HG02678 (cell line): ENCODE measurements at regions not wholly inside any gene's neighbourhood (a gene's known extent, or its start where the extent isn't known, plus 50 kb on each side); places are given as distances from the start of the nearest gene placed in this dataset.
"Not testable (repeated sequence)": the region's sequence is repeated elsewhere in the genome, so short reads cannot be mapped to it uniquely, and the experiment has no call there.

Source experiments
- ATAC-seq: cut with Tn5 transposase; IDR thresholded peaks from one replicate; pipeline ENCODE4 v1.9.1; 2021; ENCODE audit warnings: mild to moderate bottlenecking, moderate library complexity; ENCODE audit not compliant: unreplicated experiment

DNA sequence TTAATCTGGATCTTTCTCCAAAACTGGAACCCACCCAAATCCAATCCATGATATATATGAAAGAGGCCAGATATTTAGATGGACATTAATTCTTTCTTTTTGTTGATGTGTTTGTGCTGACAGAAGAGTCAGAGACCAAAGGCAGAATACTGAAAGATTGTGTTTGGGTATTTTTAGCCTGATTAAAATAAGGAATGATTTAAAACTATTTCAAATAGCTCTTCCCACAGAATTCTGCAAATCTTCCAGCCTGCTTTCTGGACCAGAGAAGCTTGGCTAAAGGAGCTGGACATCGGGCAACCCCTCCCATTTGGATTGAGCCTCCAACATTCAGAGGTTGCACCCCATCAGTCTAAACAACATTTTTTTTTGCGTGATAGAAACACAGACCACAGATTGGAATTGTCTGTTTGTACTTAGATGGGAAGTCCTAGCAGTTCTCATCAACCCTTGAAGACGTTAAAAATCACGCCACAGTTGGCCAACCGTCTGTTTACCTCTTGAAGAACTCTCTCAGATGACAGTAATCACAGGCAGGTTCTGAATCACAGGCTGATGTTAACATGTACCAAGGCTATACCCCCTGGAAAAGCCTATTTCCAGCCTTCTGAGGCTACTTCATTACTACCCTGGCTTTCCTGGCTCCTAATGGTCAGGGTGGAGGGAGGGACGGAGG is 155.2 kb upstream of the NRP1 start:
- no peak for ATAC-seq

DNA sequence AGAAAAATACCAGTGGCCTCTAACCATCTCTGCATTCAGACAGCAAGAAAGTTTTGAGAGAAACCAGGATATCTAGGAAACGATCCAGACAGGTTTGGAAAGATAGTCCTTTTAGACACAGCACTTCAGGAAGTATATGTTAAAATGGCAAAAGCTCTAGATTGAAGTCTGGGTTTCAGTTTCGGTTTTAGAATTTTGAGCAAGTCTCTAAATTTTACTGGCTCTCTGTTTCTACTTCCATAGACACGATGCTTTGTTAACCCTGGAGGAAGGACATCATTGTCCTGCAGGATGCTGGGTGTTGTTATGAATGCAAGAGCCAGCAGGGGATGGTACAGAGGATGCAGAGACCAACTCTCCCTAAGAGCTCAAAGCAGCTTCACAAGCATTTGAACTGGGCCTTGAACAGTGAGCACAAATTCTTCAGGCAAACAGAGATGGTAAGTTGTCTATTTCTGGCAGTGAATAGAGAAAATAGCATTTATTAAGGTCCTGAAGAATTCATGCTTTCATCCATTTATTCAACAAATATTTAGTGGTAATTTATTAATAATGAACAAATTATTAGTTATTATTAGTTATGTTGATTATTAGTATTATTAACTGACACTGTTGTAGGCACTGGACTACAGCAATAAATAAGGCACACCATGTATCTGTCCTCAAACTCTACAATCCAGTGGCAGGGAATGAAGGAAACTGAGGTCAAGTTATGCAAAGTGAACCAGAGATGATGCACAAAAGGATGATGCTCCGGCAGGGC is 152.7 kb upstream of the NRP1 start:
- ATAC-seq: no peak

DNA sequence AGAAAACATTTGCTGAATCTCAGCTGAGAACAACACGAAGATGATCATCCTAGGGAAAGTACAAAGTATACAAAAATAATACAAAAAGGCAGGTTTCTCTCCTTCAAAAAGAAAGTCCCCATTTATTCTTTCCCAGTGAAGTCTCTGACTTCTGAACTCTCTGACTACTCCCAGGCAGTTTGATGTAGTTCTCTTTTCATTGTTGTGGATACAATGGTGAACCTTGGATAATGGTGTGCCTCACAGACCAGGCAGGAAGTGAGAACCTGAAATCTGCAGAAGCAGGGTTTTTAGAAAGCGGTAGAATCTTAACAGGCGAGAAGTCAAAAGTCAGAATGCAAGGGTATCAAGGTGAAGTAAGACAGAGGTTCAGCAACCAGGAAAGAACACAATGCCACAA is 150.8 kb upstream of the NRP1 start:
- ATAC-seq: no peak

DNA sequence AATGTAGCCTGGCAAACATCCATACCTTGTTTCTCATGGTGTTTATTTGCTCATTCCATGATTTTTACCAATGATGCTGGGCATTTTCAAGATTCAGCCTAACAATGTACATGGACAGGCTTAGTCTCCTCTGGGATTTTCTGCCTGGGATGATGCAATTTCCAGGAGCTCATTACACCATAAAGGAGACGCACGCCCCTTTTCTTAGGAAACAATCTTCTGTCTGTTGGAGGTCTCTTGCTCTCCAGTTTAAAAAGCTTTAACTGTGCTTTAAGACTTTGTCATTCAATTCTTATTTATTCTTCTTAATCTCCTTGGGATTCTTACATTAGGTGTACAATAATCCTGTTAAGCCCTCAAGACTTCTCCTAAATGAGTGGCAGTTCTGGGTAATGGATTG is 150.3 kb upstream of the NRP1 start:
- ATAC-seq: no peak

DNA sequence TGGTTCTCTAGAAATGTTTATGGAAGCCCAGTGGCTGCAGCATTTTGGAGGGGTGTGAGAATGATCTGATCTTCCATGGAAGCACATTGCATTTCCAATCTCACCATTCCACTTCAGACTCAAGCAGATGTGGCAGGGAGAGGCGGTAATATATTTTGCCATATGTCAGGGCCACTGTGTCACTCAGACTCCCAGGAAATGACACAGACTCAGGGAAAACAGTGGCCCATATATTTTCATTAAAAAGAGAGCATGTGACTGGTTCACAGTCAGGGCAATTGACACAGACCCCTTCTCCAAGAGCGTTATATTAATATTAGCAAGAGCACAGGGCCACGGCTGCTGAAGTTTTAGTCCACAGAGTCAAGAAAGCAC is 149.3 kb upstream of the NRP1 start:
- ATAC-seq: no peak

DNA sequence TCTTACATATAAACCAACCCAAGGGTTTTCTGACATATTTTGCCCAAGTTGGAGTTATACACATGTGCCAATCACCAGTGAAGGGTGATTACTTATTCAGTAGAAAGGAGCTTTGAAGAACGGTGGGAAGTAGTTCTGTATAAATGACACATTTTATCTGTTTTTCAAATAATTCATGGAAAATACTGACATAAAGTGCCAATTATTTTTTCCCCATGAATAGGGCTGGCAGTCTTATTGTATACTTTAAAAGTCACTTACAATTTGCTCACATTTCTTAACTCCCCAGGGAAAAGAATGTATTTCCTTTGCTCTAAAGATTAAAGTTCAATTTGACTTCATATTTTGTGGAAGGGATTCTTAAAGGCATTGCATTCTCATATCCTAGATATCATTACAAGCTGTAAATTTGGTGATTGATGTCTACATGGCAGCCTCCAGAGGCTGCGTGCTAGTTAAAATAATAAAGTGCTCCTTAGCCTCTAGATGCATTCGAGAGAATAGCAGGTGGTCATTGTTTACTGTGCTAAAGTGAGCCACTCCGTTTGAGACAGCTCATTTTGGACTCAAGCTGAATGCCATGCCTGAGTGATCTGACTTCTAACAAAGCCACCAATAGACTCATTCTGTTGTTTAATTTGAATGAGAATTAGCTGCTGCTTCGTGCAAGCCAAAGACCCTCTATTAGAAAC is 148.8 kb upstream of the NRP1 start:
- no peak for ATAC-seq

DNA sequence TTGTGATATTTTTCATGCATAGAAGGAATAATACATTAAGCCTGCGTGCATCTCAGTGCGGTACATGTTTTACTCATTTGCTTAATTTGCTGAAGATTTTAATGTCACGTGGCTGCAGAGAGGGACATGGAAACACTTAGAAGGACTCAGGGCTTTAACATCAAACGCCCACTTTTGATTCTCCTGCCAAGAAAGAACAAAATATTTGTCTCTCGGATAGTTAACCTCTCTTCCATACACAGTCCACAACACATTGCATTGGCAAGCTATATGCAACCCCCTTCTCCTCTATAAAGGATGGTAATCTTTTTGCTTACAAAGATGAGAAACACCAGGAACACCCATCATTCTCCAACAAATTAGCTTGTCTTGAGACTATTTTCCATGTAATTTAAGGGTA is 148.0 kb upstream of the NRP1 start:
- no peak for ATAC-seq

DNA sequence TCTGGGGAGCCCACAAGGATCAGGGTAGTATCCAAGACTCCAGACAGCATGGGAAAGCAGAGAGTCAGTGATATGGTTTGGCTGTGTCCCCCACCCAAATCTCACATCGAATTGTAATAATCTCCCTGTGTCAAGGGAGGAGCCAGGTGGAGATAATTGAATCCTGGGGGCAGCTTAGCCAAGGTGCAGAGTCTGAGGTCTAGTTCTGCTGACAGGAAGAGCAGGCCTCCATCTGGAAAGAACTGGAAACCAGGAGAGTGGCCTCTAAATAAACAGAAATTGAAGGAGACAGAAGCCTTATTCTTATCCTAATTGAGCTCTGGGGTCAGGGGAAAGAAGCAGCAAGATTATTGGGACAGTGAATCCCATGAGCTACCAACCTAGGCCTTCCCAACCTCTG is 146.7 kb upstream of the NRP1 start:
- no peak for ATAC-seq

DNA sequence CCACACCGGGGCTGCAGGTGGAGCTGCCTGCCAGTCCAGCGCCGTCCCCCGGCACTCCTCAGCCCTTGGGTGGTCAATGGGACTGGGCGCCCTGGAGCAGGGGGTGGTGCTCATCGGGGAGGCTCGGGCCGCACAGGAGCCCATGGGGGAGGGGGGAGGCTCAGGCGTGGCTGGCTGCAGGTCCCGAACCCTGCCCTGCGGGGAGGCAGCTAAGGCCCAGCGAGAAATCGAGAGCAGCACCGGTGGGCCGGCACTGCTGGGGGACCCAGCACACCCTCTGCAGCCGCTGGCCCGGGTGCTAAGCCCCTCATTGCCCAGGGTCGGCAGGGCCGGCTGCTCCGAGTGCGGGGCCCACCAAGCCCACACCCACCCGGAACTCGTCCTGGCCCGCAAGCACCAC is 145.9 kb upstream of the NRP1 start:
- ATAC-seq: not testable (repeated sequence)

DNA sequence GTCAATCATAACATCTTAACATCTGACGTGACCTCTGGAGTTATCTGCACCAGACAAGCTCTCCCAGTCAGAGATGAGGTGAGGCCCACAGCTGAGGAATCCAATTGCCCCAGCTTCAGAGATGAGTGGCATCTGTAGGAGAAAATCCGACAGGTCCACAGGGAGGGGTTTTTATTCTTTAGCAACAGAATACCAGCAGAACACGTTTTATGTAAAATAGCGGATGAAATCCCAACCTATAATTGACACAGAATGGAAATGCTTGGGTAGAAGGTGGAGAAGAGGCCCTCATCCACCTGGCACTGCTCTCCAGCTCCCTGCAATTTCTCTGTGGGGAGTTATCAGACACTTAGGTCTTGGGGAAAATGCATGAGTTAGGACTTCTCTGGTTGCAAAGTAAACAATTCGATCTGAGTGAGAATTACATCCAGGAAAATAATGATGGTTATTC is 144.2 kb upstream of the NRP1 start:
- ATAC-seq: no peak

DNA sequence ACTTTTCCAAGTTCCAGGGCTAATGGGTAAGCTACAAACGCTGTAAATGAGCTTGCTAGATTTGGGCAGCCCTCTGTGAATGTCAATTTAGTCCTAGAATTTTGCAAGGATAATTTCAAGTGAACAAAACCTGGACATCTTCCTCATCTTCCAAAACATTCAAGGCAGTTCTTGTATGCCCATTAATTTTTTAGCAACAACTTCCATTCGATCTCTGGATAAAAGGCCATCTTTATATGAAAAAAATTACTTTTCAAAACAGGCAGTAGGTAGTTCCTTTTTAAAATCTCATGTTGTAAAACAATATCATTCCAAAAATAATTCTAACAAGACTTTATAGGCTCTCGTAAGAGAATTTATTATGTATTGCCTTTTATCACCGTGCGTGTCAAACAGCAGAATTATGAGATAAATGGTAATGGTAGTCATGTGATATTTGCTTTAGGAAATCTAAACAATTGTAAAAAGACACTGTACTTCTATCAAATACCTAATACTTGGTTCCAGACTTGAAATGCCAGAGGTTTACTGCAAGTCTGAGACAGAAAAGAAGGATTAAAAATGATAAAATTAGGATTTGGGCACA is 143.7 kb upstream of the NRP1 start:
- ATAC-seq: no peak

DNA sequence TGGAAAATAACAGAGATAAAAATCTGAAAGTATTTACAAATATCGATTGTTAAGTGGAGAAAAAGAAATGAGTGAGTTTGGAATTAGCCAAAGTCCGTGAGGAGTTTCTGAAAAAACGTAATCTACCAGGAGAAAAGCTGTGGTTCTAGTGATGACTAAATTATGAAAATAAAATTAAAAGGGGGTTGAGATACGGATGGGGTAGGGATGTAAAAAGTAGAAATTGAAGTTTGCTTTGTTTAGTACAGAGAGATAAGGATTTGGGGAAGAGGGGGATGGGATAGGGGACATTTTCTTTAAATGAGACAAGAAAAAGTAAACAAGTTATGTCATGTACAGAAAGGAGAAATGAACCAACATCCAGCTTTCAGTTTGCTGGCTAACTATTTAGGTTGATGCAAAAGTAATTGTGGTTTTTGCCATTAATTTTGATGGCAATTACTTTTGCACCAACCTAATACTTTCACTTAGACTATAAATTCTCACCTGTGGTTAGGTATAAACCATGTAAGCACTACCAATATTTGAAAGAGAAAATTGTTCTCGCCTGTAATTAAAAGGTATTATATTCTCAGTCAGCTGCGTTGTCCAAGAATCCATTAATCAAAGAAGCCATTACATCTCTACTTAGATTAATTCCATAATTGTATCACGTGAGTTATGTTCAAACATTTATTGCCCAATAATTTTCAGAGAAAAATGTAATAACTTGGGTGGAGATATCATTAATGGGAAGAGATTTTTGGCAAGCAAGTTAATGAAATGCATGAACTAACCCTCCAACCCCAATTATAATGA is 143.0 kb upstream of the NRP1 start:
- ATAC-seq: no peak

DNA sequence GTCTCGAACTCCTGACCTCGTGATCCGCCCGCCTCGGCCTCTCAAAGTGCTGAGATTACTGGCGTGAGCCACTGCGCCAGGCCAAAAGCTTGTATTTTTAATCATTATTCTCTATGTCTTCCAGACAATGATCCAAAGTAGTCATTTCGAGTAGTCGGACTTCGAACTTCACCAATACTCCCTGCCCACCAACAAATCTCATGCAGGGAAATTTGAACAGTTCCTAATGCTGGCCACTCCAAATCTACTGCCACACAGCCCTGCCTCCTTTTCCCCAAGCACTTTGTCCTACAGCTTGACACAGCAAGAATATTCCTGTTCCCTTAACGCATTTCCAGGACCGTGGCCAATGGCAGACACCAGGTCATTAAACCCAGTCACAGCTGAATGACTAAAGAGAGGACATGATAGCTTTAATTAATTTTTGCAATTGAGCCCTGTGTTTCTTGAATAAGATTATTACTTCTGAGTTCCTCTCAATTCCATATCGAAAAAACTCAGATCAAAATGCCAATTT is 142.3 kb upstream of the NRP1 start:
- no peak for ATAC-seq

DNA sequence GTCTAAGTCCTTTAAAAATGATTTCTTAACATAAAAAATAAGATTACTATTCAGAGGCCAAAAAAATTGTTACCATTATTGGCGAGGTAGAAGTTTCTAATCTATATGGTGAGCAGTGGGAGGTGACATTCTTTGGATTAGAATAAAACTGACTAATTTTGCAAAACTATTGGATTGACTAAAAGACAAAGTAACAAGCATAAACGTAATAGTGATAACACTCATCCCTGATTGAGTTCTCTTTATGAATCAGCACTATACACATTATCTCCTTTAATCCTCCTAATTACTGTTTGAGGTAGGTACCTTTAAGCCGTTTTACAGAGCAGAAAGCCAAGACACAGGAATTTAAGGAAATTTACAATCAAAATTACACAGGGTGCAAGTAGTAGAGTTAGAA is 139.2 kb upstream of the NRP1 start:
- ATAC-seq: no peak

DNA sequence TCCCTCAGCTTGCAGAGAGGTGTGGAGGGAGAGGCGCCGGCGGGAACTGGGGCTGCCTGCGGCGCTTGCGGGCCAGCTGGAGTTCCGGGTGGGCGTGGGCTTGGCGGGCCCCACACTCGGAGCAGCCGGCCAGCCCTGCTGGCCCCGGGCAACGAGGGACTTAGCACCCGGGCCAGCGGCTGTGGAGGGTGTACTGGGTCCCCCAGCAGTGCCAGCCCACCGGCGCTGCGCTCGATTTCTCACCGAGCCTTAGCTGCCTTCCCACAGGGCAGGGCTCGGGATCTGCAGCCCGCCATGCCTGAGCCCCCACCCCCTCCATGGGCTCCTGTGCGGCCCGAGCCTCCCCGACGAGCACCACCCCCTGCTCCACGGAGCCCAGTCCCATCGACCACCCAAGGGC is 133.5 kb upstream of the NRP1 start:
- not testable (repeated sequence) for ATAC-seq

DNA sequence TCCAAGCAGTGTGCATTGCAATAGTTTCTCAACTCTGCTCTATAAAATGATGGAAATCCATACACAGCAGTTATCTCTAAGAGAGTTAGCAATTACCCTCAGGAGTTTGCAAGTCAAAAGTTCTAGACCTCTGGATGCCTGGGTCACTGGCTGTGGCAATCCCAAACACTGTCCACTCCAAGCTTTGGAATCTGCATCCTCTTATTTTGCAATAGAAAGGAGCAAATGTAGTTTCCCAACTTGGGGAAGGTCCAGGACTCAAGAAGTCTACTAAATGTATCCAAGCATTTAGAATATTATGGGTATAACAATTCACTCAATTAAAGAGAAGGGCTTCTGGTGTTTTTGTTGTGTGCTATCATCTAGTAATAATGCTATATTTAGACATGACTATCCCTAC is 131.3 kb upstream of the NRP1 start:
- no peak for ATAC-seq

DNA sequence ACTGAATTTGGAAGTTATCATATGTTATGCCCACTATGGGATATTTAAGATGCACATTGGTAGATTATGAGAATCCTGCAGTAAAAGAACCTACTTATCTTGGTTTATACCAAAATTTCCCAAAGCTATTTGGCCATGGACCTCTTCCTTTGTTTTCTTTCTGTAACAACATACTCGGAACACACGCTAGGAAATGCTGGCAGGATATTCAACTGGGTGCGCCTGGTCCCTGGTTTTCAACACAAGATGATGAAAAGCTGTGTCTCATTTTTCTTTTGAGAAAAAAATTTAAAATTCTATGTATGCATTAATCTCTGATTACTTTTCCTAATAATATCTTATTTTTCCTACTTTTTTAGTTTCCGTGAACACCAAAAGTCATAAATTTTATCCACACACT is 128.5 kb upstream of the NRP1 start:
- no peak for ATAC-seq

DNA sequence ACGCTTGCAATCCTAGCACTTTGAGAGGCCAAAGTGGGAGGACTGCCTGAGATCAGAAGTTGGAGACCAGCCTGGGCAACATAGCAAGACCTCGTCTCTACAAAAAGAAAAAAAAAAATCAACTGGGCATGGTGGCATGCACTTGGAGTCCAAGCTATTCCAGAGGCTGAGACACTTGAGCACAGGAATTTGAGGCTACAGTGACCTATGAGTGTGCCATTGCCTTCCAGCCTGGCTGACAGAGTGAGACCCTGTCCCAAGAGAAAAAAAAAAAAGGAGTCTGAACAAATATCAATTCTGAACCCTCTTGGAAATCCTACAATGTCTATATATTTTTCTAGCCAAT is 126.8 kb upstream of the NRP1 start:
- ATAC-seq: no peak

DNA sequence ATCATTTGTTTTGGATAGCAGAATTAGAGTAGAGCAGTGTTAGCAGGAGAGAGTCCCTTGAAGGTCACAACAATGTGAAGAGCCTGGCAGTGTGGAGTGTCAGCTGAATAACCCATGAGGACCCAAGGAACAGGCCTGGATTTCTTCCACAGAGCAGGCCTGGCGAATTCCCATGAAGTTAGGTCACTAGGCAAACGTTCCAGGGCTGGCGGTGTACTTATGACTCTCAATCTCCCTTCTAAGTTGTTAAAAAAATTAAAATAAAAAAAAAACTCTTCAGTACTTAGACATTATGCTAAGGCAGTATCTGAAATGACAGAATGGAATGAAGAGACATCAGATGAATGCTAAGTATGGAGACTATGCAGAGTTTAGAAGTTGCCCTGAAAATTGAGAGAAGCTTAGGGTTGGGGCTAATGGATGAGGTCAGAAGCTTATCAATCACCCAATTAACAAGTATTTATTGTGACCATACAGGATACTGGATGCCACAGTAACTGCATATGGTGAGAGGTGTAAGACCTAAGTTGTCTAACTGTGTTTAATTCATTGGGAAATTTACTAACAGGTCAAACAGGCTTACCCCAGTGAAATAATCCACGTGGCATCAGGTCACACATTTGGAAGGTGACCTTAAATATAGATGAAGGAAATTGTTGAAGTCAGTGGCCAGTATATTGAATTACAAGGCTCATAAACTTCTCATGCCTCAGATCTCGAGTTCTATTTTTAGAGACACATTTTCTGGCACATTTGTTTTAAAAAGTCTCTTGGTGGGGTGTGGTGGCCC is 126.2 kb upstream of the NRP1 start:
- ATAC-seq: no peak

DNA sequence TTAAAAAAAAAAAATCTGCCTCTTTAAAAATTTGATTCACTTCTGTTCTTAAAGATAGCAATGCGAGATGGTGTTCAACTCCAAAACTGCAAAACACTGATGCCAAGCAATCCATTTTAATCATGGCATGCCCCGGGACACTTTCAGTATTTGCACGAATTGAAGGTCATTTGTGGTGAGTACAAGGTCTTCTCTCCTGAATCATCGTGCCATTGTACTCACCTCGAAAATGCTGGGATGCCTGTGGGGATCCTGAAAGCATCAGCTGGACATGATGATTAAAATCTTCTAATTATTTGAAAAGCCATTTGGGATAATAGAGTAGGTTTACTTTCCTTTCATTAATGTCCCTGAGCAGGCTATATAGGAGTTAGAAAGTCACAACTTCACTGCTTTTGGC is 125.1 kb upstream of the NRP1 start:
- ATAC-seq: no peak
